ENCODE measurements at regions not wholly inside any gene's neighbourhood (a gene's known extent, or its start where the extent isn't known, plus 50 kb on each side); places are given as distances from the start of the nearest gene placed in this dataset.
"Not testable (repeated sequence)": the region's sequence is repeated elsewhere in the genome, so short reads cannot be mapped to it uniquely, and the experiment has no call there.

DNA sequence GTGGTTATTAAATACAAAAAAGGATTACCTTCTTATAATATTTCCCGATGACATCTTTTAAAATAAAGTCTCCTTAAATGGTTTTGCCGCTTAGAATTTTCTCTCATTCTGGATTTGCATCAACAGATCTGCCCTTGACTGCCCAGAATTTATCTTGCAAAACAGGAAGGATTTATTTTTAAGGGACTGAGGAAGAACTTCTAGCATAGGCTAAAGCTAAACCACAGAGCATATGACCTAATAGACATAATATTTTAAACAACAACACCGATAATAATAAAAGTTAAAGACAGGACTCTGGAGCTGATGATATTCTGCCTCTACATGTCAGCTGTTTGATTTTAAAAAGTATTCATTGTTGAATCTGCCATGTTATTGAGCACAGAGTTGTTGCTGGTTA, 145.3 kb upstream of the ADCY2 start:
- no peaks in the 10 kb centered on the region for H3K36me3 ChIP-seq (replicated peaks in 1 of 2)
- intact Hi-C loops (cut with DNase I): no loop called here
- TF ChIP-seq, protein P1, sequence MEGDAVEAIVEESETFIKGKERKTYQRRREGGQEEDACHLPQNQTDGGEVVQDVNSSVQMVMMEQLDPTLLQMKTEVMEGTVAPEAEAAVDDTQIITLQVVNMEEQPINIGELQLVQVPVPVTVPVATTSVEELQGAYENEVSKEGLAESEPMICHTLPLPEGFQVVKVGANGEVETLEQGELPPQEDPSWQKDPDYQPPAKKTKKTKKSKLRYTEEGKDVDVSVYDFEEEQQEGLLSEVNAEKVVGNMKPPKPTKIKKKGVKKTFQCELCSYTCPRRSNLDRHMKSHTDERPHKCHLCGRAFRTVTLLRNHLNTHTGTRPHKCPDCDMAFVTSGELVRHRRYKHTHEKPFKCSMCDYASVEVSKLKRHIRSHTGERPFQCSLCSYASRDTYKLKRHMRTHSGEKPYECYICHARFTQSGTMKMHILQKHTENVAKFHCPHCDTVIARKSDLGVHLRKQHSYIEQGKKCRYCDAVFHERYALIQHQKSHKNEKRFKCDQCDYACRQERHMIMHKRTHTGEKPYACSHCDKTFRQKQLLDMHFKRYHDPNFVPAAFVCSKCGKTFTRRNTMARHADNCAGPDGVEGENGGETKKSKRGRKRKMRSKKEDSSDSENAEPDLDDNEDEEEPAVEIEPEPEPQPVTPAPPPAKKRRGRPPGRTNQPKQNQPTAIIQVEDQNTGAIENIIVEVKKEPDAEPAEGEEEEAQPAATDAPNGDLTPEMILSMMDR (IDR thresholded peaks at IDR 0.05): no peak
- TF ChIP-seq POLR2A (IDR thresholded peaks at IDR 0.05): no peak
- no peaks in the 10 kb centered on the region for H3K27me3 ChIP-seq
- no peak for DNase-seq
- H3K9me3 ChIP-seq (replicated peaks in 1 of 3): no peaks in the 10 kb centered on the region
- no peaks in the 10 kb centered on the region for H3K4me1 ChIP-seq (replicated peaks in 1 of 2)
- WGBS, 4 donors: 34 to 39% (median 36%) methylated on average over 3 of the region's 3 CpGs
- H3K27ac ChIP-seq: peak overlapping the region in 3 of 5 donors; percentile 27 to 71 (median 47)
- H3K4me3 ChIP-seq: peak overlapping the region in 1 of 4 donors; percentile 29

DNA sequence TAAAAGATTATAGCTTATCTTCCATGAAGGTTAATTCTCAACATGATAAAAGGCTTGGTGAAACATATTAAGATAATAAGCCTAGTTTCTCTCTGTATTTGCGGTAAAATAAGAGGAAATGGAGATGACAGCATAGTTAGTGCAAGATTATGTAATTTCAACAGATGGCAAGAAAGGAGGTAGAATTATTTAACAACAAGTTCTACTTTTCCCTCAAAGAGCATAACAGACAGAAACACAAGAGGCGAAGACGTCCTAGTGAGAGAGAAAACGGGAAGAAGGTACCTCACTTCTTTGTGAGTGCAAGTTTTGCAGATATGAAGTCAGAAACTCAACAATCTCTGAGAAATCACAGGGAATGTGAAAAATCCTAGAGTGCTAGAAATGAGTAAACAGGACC, 144.8 kb upstream of the ADCY2 start:
- intact Hi-C loops (cut with DNase I): no loop called here
- DNase-seq: no peak
- TF ChIP-seq, protein P1 (IDR thresholded peaks at IDR 0.05): no peak
- no peak for TF ChIP-seq POLR2A (IDR thresholded peaks at IDR 0.05)
- WGBS, 4 donors: 32 to 50% (median 38%) methylated on average over 4 of the region's 4 CpGs
- no peaks in the 10 kb centered on the region for H3K36me3 ChIP-seq (replicated peaks in 1 of 2)
- peak overlapping the region in 3 of 5 donors; percentile 14 to 71 (median 47) for H3K27ac ChIP-seq
- no peaks in the 10 kb centered on the region for H3K9me3 ChIP-seq (replicated peaks in 1 of 3)
- no peaks in the 10 kb centered on the region for H3K4me1 ChIP-seq (replicated peaks in 1 of 2)
- H3K4me3 ChIP-seq: peak overlapping the region in 1 of 4 donors; percentile 29
- H3K27me3 ChIP-seq: no peaks in the 10 kb centered on the region

DNA sequence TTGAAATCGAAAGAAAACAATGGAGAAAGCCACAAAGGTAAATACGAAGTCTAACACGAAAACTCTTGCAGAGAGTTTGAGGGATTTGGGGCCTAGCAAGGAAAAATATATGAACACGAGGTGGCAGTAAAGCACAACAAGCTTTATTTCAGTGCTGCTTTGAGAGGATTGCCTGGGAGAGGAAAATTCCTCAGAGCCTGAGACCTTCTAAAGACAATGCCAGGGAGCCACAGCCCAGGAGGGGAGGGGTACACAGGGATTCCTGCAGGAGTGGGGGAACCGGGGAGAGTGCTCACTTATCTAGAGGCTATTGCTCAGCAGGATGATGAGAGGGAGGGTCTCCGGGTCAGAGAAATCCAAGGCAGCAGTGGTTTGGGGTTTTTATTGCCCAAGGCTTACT, 134.9 kb upstream of the ADCY2 start:
- Histone ChIP-seq H3K36me3 (replicated peaks in 1 of 2) (no peaks in the 10 kb centered on the region), H3K4me3 (no peak overlapping the region), H3K27me3 (no peaks in the 10 kb centered on the region), H3K9me3 (replicated peaks in 1 of 3) (no peaks in the 10 kb centered on the region), H3K27ac (no peak overlapping the region), H3K4me1 (replicated peaks in 1 of 2) (no peaks in the 10 kb centered on the region)
- no peak for TF ChIP-seq POLR2A (IDR thresholded peaks at IDR 0.05)
- TF ChIP-seq, protein P1 (IDR thresholded peaks at IDR 0.05): peak; percentile 19 to 56 (median 49)
- peak in 3 of 7 donors; percentile 16 to 31 (median 20) for DNase-seq
- 25 to 35% (median 31%) methylated on average over 6 of the region's 6 CpGs for WGBS, 4 donors
- intact Hi-C loops (cut with DNase I): no loop called here

DNA sequence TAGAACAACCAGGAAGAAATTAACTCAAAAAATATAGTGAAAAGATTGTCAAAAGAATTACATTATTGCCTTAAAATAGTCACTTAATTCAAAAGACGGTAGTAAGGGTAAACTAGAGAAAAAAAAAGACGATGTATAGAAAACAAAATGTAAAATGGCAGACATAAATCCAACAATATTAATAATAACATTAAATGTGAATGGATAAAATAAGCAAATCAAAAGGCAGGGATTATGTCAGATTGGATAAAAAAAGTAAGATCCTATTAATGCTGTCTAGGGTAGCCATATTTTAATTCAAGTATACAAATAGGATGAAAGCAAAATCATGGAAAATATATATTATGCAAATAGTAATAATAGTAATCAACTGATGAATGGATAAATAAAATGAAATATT, 134.0 kb upstream of the ADCY2 start:
- H3K4me1 ChIP-seq (replicated peaks in 1 of 2): no peaks in the 10 kb centered on the region
- 92 to 95% (median 93%) methylated on average over 2 of the region's 2 CpGs for WGBS, 4 donors
- H3K36me3 ChIP-seq (replicated peaks in 1 of 2): no peaks in the 10 kb centered on the region
- intact Hi-C loops (cut with DNase I): no loop called here
- TF ChIP-seq, protein P1 (IDR thresholded peaks at IDR 0.05): no peak
- TF ChIP-seq POLR2A (IDR thresholded peaks at IDR 0.05): no peak
- H3K27ac ChIP-seq: no peak overlapping the region
- no peaks in the 10 kb centered on the region for H3K9me3 ChIP-seq (replicated peaks in 1 of 3)
- no peak for DNase-seq
- H3K27me3 ChIP-seq: no peaks in the 10 kb centered on the region
- H3K4me3 ChIP-seq: no peak overlapping the region

DNA sequence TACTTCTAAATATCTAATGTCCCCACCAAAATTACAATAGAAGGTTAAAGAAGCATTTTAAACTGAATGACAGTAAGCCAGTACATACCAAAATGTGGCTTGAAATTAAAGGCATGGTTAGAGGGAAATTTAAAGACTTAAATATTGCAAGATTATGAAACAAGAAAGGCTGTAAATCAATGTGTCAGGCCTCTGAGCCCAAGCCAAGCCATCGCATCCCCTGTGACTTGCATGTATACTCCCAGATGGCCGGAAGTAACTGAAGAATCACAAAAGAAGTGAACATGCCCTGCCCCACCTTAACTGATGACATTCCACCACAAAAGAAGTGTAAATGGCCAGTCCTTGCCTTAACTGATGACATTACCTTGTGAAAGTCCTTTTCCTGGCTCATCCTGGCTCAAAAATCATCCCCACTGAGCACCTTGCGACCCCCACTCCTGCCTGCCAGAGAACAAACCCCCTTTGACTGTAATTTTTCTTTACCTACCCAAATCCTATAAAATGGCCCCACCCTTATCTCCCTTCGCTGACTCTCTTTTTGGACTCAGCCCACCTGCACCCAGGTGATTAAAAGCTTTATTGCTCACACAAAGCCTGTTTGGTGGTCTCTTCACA, 132.4 kb upstream of the ADCY2 start:
- WGBS, 4 donors: 74 to 83% (median 78%) methylated on average over 4 of the region's 4 CpGs
- H3K27me3 ChIP-seq; H3K36me3 ChIP-seq (replicated peaks in 1 of 2); intact Hi-C loops (cut with DNase I); H3K4me3 ChIP-seq; H3K9me3 ChIP-seq (replicated peaks in 1 of 3); DNase-seq; H3K4me1 ChIP-seq (replicated peaks in 1 of 2); H3K27ac ChIP-seq: not testable (repeated sequence)

DNA sequence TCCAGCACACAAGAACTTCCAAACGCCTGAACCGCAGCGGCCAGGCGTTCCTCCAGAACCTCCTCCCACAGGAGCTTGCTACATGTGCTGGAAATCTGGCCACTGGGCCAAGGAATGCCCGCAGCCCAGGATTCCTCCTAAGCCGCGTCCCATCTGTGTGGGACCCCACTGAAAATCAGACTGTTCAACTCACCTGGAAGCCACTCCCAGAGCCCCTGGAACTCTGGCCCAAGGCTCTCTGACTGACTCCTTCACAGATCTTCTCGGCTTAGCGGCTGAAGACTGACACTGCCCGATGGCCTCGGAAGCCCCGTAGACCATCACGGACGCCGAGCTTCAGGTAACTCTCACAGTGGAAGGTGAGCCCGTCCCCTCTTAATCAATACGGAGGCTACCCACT, 130.2 kb upstream of the ADCY2 start:
- WGBS, 4 donors: 84 to 95% (median 92%) methylated on average over 10 to 15 of the region's 17 CpGs
- H3K4me1 ChIP-seq (replicated peaks in 1 of 2); H3K4me3 ChIP-seq; H3K9me3 ChIP-seq (replicated peaks in 1 of 3); intact Hi-C loops (cut with DNase I); H3K36me3 ChIP-seq (replicated peaks in 1 of 2); DNase-seq; H3K27ac ChIP-seq; H3K27me3 ChIP-seq: not testable (repeated sequence)

DNA sequence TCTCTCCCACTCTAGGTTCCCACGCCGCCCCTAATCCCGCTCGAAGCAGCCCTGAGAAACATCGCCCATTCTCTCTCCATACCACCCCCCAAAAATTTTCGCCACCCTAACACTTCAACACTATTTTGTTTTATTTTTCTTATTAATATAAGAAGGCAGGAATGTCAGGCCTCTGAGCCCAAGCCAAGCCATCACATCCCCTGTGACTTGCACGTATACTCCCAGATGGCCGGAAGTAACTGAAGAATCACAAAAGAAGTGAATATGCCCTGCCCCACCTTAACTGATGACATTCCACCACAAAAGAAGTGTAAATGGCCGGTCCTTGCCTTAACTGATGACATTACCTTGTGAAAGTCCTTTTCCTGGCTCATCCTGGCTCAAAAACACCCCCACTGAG, 127.2 kb upstream of the ADCY2 start:
- H3K4me1 ChIP-seq (replicated peaks in 1 of 2); DNase-seq; H3K36me3 ChIP-seq (replicated peaks in 1 of 2); H3K27me3 ChIP-seq; H3K27ac ChIP-seq; H3K9me3 ChIP-seq (replicated peaks in 1 of 3); intact Hi-C loops (cut with DNase I); H3K4me3 ChIP-seq: not testable (repeated sequence)
- 58 to 90% (median 80%) methylated on average over 2 to 9 of the region's 9 CpGs for WGBS, 4 donors
